GM12891 (cell line): ENCODE measurements at regions not wholly inside any gene's neighbourhood (a gene's known extent, or its start where the extent isn't known, plus 50 kb on each side); places are given as distances from the start of the nearest gene placed in this dataset.

Experiments used
- DNase-seq: peaks from one replicate; pipeline ENCODE4 v3.0.0; 2011; ENCODE audit warnings: low spot score; ENCODE audit not compliant: insufficient read length
- FAIRE-seq: peaks from 2 replicates; lab custom pipeline; 2011; peaks lifted over from hg19 to GRCh38; lab: Jason Lieb, UNC
- PAX5 ChIP-seq: IDR thresholded peaks from 2 replicates; pipeline ENCODE4 v1.6.1; 2011; ENCODE audit warnings: low read length, moderate library complexity, mild to moderate bottlenecking; ENCODE audit not compliant: insufficient read depth, severe bottlenecking
- POLR2A ChIP-seq: IDR thresholded peaks from 2 replicates; pipeline ENCODE4 v1.6.1; 2011; ENCODE audit warnings: low read depth, low read length, control low read depth
- POLR2AphosphoS5 ChIP-seq: IDR thresholded peaks from 2 replicates; pipeline ENCODE4 v1.6.1; 2011; ENCODE audit warnings: low read depth, low read length, control low read depth
- POU2F2 ChIP-seq: IDR thresholded peaks from 2 replicates; pipeline ENCODE4 v1.6.1; 2011; ENCODE audit warnings: low read depth, mild to moderate bottlenecking, control low read depth, low read length, moderate library complexity
- SPI1 ChIP-seq: IDR thresholded peaks from 2 replicates; pipeline ENCODE4 v1.6.1; 2011; ENCODE audit warnings: low read depth, low read length, control low read depth
- TAF1 ChIP-seq: IDR thresholded peaks from 2 replicates; pipeline ENCODE4 v1.6.1; 2011; ENCODE audit warnings: low read depth, low read length, control low read depth

DNA sequence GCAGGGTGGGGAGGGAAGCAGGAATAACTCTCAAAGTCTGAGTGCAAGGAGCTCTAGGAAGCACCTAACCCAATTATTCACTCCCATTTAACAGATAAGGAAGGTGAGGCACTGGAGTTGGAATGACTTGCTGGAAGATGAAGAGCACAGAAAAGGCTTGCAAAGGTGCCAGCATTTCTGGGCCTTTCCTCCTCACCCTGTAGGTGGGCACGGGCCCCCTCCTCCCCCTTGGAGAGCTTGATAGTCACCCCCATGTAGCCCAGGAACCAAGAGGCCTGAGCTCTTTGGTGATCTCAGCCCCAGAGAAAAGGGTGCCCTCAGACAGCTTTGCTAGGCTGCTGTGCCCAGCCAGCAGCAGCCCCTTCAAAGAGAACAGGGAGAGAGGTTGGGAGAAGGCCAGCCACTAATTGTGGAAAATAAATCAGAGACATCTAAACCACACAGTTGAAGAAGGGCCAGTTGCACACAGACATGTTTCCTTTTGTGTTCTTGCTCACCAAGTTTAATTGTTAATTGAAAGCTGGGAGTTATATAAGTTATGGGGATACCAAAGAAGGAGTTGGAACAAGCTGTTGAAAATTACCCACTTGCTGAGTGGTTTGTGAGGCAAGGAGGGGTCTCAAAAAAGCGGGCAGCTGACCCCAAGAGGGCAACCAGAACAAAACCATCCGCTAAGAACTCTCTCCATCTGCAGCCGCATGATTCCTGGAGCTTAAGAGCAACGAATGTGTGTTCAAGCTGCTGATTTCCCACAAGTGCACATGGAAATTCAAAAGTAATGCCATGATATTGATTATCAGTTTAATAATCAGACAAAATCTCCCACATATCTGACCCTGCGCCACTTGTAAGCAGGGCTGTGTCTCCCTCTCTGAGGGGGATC is 77.0 kb downstream of the MRPL14 start:
- TF ChIP-seq SPI1 = no peak
- TF ChIP-seq POLR2A = no peak
- no peak for TF ChIP-seq TAF1
- no peak for TF ChIP-seq POLR2AphosphoS5
- no peak for TF ChIP-seq POU2F2
- no peak for TF ChIP-seq PAX5
- DNase-seq (no peak), FAIRE-seq (no peak)

- DNase-seq (no peak), FAIRE-seq (peak; percentile 23)
- TF ChIP-seq POU2F2 = no peak
- TF ChIP-seq POLR2AphosphoS5 = no peak
- no peak for TF ChIP-seq TAF1
- TF ChIP-seq SPI1 = no peak
- TF ChIP-seq PAX5 = no peak
- no peak for TF ChIP-seq POLR2A
These were observed 77.9 kb downstream of the MRPL14 start for GRCh38 chr6:44049163-44049988.

DNA sequence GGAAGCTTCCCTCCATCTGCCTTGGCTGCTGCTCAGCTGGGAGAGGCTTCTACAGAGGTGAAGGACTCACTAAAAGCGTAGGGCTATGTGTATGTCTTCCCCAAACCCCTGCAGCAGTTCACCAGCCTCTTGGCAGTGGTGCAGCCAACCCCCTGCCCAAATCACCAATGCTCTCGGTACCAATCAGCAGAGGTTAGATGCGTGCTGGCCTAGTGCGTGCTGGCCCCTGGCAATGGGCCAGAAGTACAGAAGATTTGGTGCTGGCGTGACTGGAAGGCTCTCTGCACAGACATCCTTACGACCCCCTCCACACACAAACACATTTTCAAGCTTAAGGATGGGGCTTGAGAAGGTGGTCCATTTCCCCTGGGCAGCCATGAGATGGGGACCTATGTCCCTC is 79.0 kb downstream of the MRPL14 start:
- TF ChIP-seq POU2F2 (no peak), POLR2A (no peak), SPI1 (no peak), PAX5 (no peak), POLR2AphosphoS5 (no peak), TAF1 (no peak)
- FAIRE-seq = no peak
- no peak for DNase-seq

- TF ChIP-seq TAF1 (no peak), POLR2AphosphoS5 (no peak), SPI1 (no peak), POLR2A (no peak), PAX5 (no peak), POU2F2 (no peak)
- no peak for FAIRE-seq
- no peak for DNase-seq
These were observed 79.5 kb downstream of the MRPL14 start for GRCh38 chr6:44047801-44048200.

DNA sequence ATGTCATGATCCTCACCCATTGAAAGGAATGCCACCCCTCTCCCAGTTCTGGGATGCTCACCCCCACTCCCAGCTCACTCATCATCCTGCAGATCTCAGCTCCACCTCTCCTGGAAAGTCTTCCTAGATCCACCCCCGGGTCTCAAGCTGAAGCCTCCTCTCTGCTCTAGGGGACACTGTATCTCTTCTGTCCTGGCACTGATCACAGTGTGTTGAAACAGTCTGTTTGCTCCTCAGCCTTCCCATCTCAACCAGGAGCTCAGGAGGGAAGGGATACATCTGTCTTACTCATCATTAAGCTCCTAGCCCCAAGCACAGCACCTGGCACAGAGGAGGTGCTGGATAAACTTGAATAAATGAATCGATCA is 80.1 kb downstream of the MRPL14 start:
- DNase-seq (no peak), FAIRE-seq (no peak)
- TF ChIP-seq PAX5 = no peak
- no peak for TF ChIP-seq POLR2AphosphoS5

GRCh38 chr6:44046516-44047178 is 80.6 kb downstream of the MRPL14 start:
- FAIRE-seq = no peak
- DNase-seq = no peak
- TF ChIP-seq POLR2A (no peak), POLR2AphosphoS5 (no peak), POU2F2 (no peak), SPI1 (no peak), TAF1 (no peak), PAX5 (no peak)

DNA sequence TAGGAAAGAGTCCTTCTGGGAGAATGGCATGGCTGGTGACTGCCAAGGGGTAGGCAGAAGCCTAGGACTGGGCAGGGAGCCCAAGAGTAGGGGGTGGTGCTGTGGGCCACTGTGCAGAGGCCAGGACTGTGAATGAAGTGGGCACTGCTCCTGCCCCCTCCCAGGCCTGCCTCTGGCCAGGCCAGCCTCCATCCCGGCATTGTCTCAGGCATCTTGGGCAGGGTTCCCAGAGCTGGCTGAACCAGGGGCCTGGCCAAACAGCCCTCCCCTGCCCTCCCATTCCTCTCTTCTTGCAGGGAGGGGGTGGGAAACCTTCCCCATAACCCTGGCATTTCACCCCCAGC is 81.6 kb downstream of the MRPL14 start:
- no peak for TF ChIP-seq TAF1
- no peak for TF ChIP-seq SPI1
- TF ChIP-seq POLR2A = no peak
- TF ChIP-seq POLR2AphosphoS5 = no peak
- no peak for TF ChIP-seq PAX5
- no peak for TF ChIP-seq POU2F2
- no peak for FAIRE-seq
- no peak for DNase-seq

DNA sequence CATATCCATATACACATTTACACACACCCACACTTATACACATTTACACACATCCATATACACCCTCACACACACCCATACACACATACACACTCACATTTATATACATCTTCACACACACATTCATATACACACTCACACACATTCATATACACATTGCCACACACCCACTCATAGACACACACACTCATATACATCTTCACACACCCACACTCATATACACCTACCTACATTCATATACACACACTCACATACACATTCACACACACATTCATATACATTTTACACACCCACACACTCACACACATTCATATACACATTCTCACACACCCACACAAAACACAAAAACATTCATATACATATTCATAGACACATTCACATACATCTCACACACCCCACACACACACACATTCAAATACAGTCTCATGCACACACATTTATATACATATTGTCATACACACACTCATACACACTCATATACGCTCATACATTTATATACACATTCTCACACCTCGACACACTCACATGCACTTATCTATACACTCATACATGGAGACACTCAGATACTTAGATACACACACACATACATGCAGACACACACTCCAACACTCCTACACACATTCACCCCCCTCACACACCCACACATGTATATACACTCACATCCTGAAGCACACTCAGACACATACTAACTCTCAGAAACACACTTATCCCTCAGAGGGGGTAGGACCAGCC is 82.1 kb downstream of the MRPL14 start:
- TF ChIP-seq TAF1 = no peak
- TF ChIP-seq PAX5 = no peak
- TF ChIP-seq POLR2AphosphoS5 = no peak
- TF ChIP-seq POU2F2 = no peak
- no peak for TF ChIP-seq POLR2A
- no peak for TF ChIP-seq SPI1
- FAIRE-seq (no peak), DNase-seq (no peak)

- no peak for FAIRE-seq
- DNase-seq = no peak
- TF ChIP-seq TAF1 (no peak), POLR2AphosphoS5 (no peak), POLR2A (no peak), POU2F2 (no peak), PAX5 (no peak), SPI1 (no peak)
These were observed 83.1 kb downstream of the MRPL14 start for GRCh38 chr6:44044154-44044539.
